IPS-20b (cell line): ENCODE measurements at regions not wholly inside any gene's neighbourhood (a gene's known extent, or its start where the extent isn't known, plus 50 kb on each side); places are given as distances from the start of the nearest gene placed in this dataset.

Source experiments
- H3K27ac ChIP-seq: one replicate; pipeline ENCODE4 v1.5.1; 2013; ENCODE audit warnings: low read length
- H3K27me3 ChIP-seq: 2 replicates; pipeline ENCODE4 v1.6.1; 2013; ENCODE audit warnings: mild to moderate bottlenecking, low read length, inconsistent platforms; ENCODE audit not compliant: insufficient read depth
- H3K36me3 ChIP-seq: 2 replicates; pipeline ENCODE4 v1.6.1; 2013; ENCODE audit warnings: low read depth, mild to moderate bottlenecking, inconsistent platforms, low read length, moderate library complexity; ENCODE audit not compliant: insufficient read depth
- H3K4me1 ChIP-seq: 2 replicates; pipeline ENCODE4 v1.6.1; 2013; ENCODE audit warnings: mild to moderate bottlenecking, control low read depth, inconsistent platforms, low read length, moderate library complexity; ENCODE audit not compliant: insufficient read depth
- H3K4me3 ChIP-seq: 2 replicates; pipeline ENCODE4 v1.5.1; 2013; ENCODE audit warnings: mild to moderate bottlenecking, low read length, inconsistent platforms
- H3K9ac ChIP-seq: 2 replicates; pipeline ENCODE4 v1.6.1; 2013; ENCODE audit warnings: low read depth, mild to moderate bottlenecking, inconsistent platforms, low read length, moderate library complexity
- H3K9me3 ChIP-seq: 2 replicates; pipeline ENCODE4 v1.6.1; 2013; ENCODE audit warnings: mild to moderate bottlenecking, low read depth, low read length, inconsistent platforms; ENCODE audit not compliant: insufficient read depth

GRCh38 chr3:110139048-110139447 lies 801.7 kb upstream of the DPPA4 start:
- H3K36me3 ChIP-seq: no peaks in the 10 kb centered on the region
- no peaks in the 10 kb centered on the region for H3K9me3 ChIP-seq
- no peaks in the 10 kb centered on the region for H3K27me3 ChIP-seq
- no peak overlapping the region for H3K27ac ChIP-seq
- H3K9ac ChIP-seq: no peak overlapping the region
- 0 out of 2 replicates have a peak, but pooled peaks cover 3% of the 10 kb centered on the region for H3K4me1 ChIP-seq
- H3K4me3 ChIP-seq: no peak overlapping the region

GRCh38 chr3:110139821-110140220 lies 802.5 kb upstream of the DPPA4 start:
- H3K36me3 ChIP-seq: no peaks in the 10 kb centered on the region
- no peaks in the 10 kb centered on the region for H3K27me3 ChIP-seq
- H3K9me3 ChIP-seq: no peaks in the 10 kb centered on the region
- 0 out of 2 replicates have a peak, but pooled peaks cover 3% of the 10 kb centered on the region for H3K4me1 ChIP-seq
- H3K4me3 ChIP-seq: no peak overlapping the region
- no peak overlapping the region for H3K27ac ChIP-seq
- no peak overlapping the region for H3K9ac ChIP-seq

DNA sequence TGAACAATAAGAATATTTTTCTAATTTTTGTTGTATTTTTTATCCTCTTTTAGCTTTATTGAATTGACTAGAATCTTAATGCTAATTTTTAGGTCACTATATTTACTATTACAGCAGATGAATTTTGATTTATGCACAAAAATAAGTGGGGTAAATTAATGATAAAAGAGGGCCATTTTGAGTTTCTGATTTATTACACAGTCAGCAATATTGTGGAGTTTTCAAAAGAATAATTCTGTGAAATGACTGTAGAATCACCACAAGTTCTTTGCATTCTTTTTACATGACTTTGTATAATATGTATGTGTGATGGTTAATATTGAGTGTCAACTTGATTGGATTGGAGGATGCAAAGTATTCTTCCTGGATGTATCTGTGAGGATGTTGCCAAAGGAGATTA lies 812.4 kb upstream of the DPPA4 start:
- H3K27ac ChIP-seq: no peak overlapping the region
- H3K36me3 ChIP-seq: no peaks in the 10 kb centered on the region
- no peaks in the 10 kb centered on the region for H3K4me1 ChIP-seq
- H3K27me3 ChIP-seq: no peaks in the 10 kb centered on the region
- H3K9ac ChIP-seq: no peak overlapping the region
- H3K4me3 ChIP-seq: no peak overlapping the region
- H3K9me3 ChIP-seq: no peaks in the 10 kb centered on the region

DNA sequence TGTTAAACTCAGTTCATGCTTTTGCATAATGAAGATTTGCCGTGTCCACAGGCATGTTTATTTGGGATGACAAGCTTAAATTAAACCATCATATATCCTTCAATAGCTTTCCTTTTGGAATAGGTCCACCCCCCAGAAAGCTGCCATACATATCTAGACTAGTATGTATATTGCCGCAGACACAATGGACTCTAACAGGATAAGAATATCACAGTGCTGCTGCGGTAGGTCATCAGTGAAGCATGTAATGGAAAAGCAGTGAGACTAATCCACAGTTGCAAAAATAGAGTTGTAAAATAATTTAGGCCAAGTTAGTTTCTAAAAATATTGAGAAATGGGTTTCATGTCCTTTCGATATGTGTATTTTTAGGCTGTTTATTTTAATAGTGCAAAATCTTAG lies 819.9 kb upstream of the DPPA4 start:
- Histone ChIP-seq H3K27me3 (no peaks in the 10 kb centered on the region), H3K4me3 (no peak overlapping the region), H3K36me3 (no peaks in the 10 kb centered on the region), H3K4me1 (no peaks in the 10 kb centered on the region), H3K9ac (no peak overlapping the region), H3K9me3 (no peaks in the 10 kb centered on the region), H3K27ac (no peak overlapping the region)

DNA sequence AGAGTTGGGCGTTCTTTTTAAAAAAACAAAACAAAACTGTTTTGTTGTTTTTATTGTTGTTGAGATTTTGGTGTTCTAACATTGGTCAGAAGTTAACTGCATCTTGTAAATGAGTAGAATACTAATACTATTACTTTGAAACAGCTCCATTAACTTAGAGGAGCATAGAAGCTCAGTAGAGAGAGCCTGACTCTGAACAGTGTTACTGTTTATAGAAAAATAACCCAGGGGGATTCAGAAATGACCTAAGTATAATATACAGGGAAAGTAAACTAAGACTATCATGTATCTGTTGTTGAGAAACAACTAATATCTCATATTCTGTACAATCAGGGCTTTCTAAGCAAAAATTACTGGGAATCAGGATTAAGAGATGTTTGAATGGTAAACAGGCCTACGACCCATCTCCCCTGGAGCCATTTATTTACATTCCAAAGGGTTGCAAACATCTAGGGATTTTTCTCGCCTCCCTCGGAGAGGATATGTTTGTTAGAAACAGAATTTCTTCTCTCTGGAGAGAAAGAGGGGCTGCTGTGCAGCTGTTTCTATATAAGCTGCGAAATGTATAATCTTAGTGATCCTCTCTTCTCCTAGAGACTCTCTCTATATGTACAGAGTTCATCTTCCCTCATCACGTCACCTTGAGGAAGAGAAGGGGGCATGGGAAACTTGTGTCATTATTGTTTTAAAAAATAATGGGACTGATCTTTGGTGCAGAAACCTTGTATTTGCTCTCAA lies 827.5 kb upstream of the DPPA4 start:
- Histone ChIP-seq H3K9me3 (no peaks in the 10 kb centered on the region), H3K4me3 (peak overlapping the region; percentile 53), H3K4me1 (peaks cover 34% of the 10 kb centered on the region), H3K27me3 (no peaks in the 10 kb centered on the region), H3K36me3 (no peaks in the 10 kb centered on the region), H3K27ac (peak overlapping the region; percentile 79), H3K9ac (peak overlapping the region; percentile 72)

GRCh38 chr3:110165370-110165743 lies 828.0 kb upstream of the DPPA4 start:
- H3K4me3 ChIP-seq: peak overlapping the region; percentile 53
- no peaks in the 10 kb centered on the region for H3K36me3 ChIP-seq
- peak overlapping the region; percentile 72 for H3K9ac ChIP-seq
- no peaks in the 10 kb centered on the region for H3K9me3 ChIP-seq
- no peaks in the 10 kb centered on the region for H3K27me3 ChIP-seq
- H3K4me1 ChIP-seq: peaks cover 34% of the 10 kb centered on the region
- peak overlapping the region; percentile 79 for H3K27ac ChIP-seq

GRCh38 chr3:110165753-110166152 lies 828.4 kb upstream of the DPPA4 start:
- Histone ChIP-seq H3K9ac (peak overlapping the region; percentile 72), H3K27ac (peak overlapping the region; percentile 79)

GRCh38 chr3:110166791-110167190 lies 829.4 kb upstream of the DPPA4 start:
- Histone ChIP-seq H3K4me1 (peaks cover 34% of the 10 kb centered on the region), H3K9me3 (no peaks in the 10 kb centered on the region), H3K9ac (no peak overlapping the region), H3K27ac (no peak overlapping the region), H3K36me3 (no peaks in the 10 kb centered on the region), H3K27me3 (no peaks in the 10 kb centered on the region), H3K4me3 (no peak overlapping the region)

More at GRCh38 chr3:110165753-110166152, 828.4 kb upstream of the DPPA4 start:
- H3K9me3 ChIP-seq: no peaks in the 10 kb centered on the region
- H3K4me3 ChIP-seq: peak overlapping the region; percentile 53; the same call in 1 of the 2 replicates
- H3K4me1 ChIP-seq: peaks cover 34% of the 10 kb centered on the region
- no peaks in the 10 kb centered on the region for H3K36me3 ChIP-seq
- H3K27me3 ChIP-seq: no peaks in the 10 kb centered on the region

DNA sequence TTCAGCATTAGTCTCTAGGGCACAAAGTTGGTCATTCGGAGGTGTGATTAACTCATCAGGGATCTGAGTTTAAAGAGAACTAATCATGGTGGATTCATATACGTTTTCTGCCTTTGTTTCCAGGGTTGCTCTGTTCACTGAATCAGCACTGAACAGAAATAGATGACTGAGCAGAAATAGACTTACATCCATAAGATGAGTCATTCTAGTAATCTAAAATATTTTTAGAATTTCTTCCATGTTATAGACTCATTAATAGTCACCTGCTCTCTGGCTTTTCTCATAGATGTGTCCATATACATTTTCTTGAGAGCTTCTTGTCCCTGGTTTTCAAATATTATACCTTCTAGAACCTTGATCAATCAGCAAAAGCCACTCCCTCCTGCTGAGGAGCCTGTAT lies 837.6 kb upstream of the DPPA4 start:
- Histone ChIP-seq H3K4me3 (no peak overlapping the region), H3K4me1 (no peaks in the 10 kb centered on the region), H3K27me3 (no peaks in the 10 kb centered on the region), H3K27ac (no peak overlapping the region), H3K9ac (no peak overlapping the region), H3K9me3 (no peaks in the 10 kb centered on the region), H3K36me3 (no peaks in the 10 kb centered on the region)

DNA sequence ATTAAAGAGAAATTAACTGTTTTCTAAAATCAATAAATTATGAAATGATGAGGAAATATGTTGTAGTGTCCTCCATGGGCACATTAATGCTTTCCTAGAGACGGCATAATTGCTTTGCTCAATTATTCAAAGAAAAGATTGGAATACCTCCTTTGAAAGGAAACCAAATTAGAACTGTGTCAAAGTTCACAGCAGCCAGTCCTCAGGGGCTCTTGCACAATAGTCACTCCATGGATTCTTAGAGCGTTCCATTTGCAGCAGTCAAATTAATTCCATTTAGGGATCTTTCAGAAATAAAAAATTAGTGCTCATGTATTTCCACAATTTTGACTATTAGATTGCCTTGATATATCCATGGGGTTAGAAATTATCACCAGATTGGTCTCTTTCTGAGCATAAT lies 841.6 kb upstream of the DPPA4 start:
- H3K27me3 ChIP-seq: no peaks in the 10 kb centered on the region
- H3K4me3 ChIP-seq: no peak overlapping the region
- H3K9ac ChIP-seq: no peak overlapping the region
- H3K27ac ChIP-seq: no peak overlapping the region
- no peaks in the 10 kb centered on the region for H3K9me3 ChIP-seq
- H3K4me1 ChIP-seq: no peaks in the 10 kb centered on the region
- no peaks in the 10 kb centered on the region for H3K36me3 ChIP-seq

DNA sequence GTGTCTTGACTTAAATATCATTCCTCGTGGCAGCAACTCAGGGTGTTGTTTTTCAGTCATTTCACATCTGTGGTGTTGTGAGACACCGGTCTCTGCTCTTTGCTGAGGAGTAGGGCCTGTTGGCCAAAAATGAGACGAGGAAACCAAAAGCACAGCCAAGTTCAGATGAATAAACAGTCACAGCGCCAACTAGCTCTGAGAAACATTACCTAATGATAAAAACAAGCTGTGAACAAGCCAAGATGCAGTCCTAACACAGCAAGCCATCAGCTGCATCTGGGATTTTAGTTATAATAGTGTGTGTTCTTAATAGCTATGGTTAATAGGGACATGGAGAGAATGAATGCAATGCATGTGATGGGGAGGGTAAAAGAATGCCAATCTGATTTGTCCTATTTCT lies 843.4 kb upstream of the DPPA4 start:
- no peak overlapping the region for H3K4me3 ChIP-seq
- H3K27ac ChIP-seq: no peak overlapping the region
- H3K36me3 ChIP-seq: no peaks in the 10 kb centered on the region
- H3K9ac ChIP-seq: no peak overlapping the region
- H3K27me3 ChIP-seq: no peaks in the 10 kb centered on the region
- no peaks in the 10 kb centered on the region for H3K9me3 ChIP-seq
- no peaks in the 10 kb centered on the region for H3K4me1 ChIP-seq

DNA sequence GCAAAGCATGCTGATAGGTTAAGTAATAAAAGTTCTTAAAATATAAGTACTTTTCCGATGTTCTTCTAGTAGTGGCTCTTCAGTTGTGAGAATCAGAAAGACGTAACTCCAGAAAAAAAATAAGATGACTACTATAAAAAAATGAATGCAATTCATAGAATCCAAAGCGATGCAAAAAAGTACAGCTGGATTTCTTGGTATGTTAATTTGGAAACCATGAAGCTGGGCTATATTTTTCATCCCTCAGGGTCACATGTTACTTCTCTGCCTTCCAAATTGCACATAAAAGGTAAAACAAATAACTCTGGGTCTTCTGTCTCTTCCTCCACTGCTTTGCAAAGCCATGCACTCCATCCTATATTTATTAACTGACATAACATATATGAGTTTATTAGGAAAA lies 843.9 kb upstream of the DPPA4 start:
- H3K9ac ChIP-seq: no peak overlapping the region
- no peak overlapping the region for H3K4me3 ChIP-seq
- no peaks in the 10 kb centered on the region for H3K36me3 ChIP-seq
- H3K27me3 ChIP-seq: no peaks in the 10 kb centered on the region
- no peaks in the 10 kb centered on the region for H3K4me1 ChIP-seq
- no peak overlapping the region for H3K27ac ChIP-seq
- H3K9me3 ChIP-seq: no peaks in the 10 kb centered on the region
